SU-DHL-6 (cell line): ENCODE measurements at regions not wholly inside any gene's neighbourhood (a gene's known extent, or its start where the extent isn't known, plus 50 kb on each side); places are given as distances from the start of the nearest gene placed in this dataset.

Source experiments
- H2AFZ ChIP-seq: fragments of 200-600 bp; sonication (generic); 2 replicates; pipeline ENCODE4 v1.6.1; 2014; ENCODE audit warnings: low read depth, mild to moderate bottlenecking, moderate library complexity, mixed read lengths, antibody characterized with exemption, low read length; ENCODE audit not compliant: severe bottlenecking
- H3F3A ChIP-seq: fragments of 200-600 bp; shearing (Covaris generic); 2 replicates; pipeline ENCODE4 v1.6.0; 2016; ENCODE audit warnings: antibody characterized with exemption, mild to moderate bottlenecking; ENCODE audit not compliant: insufficient read depth
- H3K27ac ChIP-seq: fragments of 200-600 bp; sonication (generic); 2 replicates; pipeline ENCODE4 v1.5.1; 2016; ENCODE audit warnings: low read depth, mild to moderate bottlenecking, low read length, moderate library complexity, mixed read lengths
- H3K27me3 ChIP-seq: fragments of 200-600 bp; sonication (generic), shearing (Covaris generic); 2 replicates; pipeline ENCODE4 v1.6.0; 2014; ENCODE audit warnings: mild to moderate bottlenecking, low read length
- H3K36me3 ChIP-seq: fragments of 200-600 bp; sonication (generic); 2 replicates; pipeline ENCODE4 v1.6.1; 2014; ENCODE audit warnings: mild to moderate bottlenecking, low read length, mixed read lengths
- H3K4me2 ChIP-seq: fragments of 300-600, 200-600 bp; shearing (Covaris generic), sonication (generic); 2 replicates; pipeline ENCODE4 v1.6.0; 2014; ENCODE audit warnings: low read length, low read depth, mild to moderate bottlenecking; ENCODE audit not compliant: poor library complexity, severe bottlenecking
- H3K4me3 ChIP-seq: fragments of 200-600 bp; sonication (generic); 2 replicates; pipeline ENCODE4 v1.5.1; 2014; ENCODE audit warnings: antibody characterized with exemption, low read length, mild to moderate bottlenecking, mixed read lengths; ENCODE audit not compliant: insufficient read depth, poor library complexity, severe bottlenecking
- H3K79me2 ChIP-seq: fragments of 200-600 bp; sonication (generic); 2 replicates; pipeline ENCODE4 v1.6.1; 2014; ENCODE audit warnings: mild to moderate bottlenecking, low read length, moderate library complexity; ENCODE audit not compliant: insufficient read depth
- H3K9ac ChIP-seq: fragments of 200-600 bp; sonication (generic); 2 replicates; pipeline ENCODE4 v1.7.0; 2014; ENCODE audit warnings: mild to moderate bottlenecking, low read length
- H3K9me2 ChIP-seq: fragments of 200-600 bp; sonication (generic); replicated peaks from 2 replicates; pipeline ENCODE4 v1.6.1; 2014; ENCODE audit warnings: low read length; ENCODE audit not compliant: insufficient read depth
- H3K9me3 ChIP-seq: fragments of 200-600 bp; sonication (generic); 2 replicates; pipeline ENCODE4 v1.6.1; 2014; ENCODE audit warnings: low read length, mixed read lengths; ENCODE audit not compliant: insufficient read depth
- H4K20me1 ChIP-seq: fragments of 200-600 bp; sonication (generic); 2 replicates; pipeline ENCODE4 v1.6.1; 2014; ENCODE audit warnings: low read depth, mild to moderate bottlenecking, antibody characterized with exemption, low read length, moderate library complexity, mixed read lengths
- EZH2phosphoT487 ChIP-seq: fragments of 200-600 bp; sonication (generic), shearing (Covaris generic); conservative IDR thresholded peaks from 2 replicates; pipeline ENCODE4 v1.6.1; 2018; ENCODE audit warnings: mild to moderate bottlenecking, antibody characterized with exemption, low read length, moderate library complexity, mixed read lengths
- TF ChIP-seq, protein P1 (sequence below): fragments of 200-600 bp; sonication (generic); IDR thresholded peaks from one replicate; pipeline ENCODE4 v1.5.1; 2017; ENCODE audit warnings: antibody characterized with exemption, mild to moderate bottlenecking, low read length, moderate library complexity; ENCODE audit not compliant: insufficient read depth, poor library complexity, severe bottlenecking

DNA sequence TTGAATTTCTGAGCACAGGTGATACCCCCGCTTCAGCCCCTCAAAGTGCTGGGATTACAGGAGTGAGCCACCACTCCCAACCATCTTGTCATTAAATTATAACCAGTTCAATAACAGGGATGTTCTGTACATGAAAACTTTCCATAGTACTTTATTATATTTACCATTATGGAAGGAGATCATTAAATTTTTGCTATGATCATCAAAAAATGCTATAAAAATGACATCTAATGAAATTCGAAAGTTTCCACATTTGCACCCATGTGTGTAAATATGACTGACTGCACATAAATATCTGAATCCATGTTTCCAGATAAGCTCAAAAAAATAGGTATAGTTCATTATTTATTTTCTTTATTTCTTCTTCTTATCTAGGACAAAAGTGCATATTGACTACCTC lies 182.6 kb downstream of the FBXO8 start:
- TF ChIP-seq, protein P1, sequence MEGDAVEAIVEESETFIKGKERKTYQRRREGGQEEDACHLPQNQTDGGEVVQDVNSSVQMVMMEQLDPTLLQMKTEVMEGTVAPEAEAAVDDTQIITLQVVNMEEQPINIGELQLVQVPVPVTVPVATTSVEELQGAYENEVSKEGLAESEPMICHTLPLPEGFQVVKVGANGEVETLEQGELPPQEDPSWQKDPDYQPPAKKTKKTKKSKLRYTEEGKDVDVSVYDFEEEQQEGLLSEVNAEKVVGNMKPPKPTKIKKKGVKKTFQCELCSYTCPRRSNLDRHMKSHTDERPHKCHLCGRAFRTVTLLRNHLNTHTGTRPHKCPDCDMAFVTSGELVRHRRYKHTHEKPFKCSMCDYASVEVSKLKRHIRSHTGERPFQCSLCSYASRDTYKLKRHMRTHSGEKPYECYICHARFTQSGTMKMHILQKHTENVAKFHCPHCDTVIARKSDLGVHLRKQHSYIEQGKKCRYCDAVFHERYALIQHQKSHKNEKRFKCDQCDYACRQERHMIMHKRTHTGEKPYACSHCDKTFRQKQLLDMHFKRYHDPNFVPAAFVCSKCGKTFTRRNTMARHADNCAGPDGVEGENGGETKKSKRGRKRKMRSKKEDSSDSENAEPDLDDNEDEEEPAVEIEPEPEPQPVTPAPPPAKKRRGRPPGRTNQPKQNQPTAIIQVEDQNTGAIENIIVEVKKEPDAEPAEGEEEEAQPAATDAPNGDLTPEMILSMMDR = no peak
- Histone ChIP-seq H3K27ac (no peak overlapping the region), H3K9me2 (no peaks in the 10 kb centered on the region), H3F3A (no peaks in the 10 kb centered on the region), H4K20me1 (no peaks in the 10 kb centered on the region), H3K79me2 (no peaks in the 10 kb centered on the region), H3K9me3 (no peaks in the 10 kb centered on the region), H3K36me3 (no peaks in the 10 kb centered on the region), H2AFZ (no peak overlapping the region), H3K4me3 (no peak overlapping the region), H3K9ac (no peak overlapping the region), H3K27me3 (no peaks in the 10 kb centered on the region), H3K4me2 (no peak overlapping the region)

DNA sequence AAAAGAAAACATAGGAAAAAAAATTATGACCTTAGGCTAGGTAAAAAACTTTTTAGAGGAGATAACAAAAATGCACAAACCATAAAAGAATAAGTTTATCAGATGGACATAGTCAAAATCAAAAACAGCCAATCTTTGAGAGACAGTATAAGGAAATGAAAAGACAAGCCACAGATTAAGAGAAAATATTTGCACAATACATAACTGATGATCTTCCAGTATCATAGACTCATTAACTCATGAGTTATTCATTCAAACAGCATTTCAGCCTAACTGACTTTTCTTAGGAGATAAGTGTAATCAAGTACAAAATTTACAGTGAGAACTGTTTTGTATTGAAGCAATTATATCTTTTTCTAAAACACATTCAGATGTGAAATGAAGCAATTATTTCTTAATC lies 183.8 kb downstream of the FBXO8 start:
- Histone ChIP-seq H4K20me1 (no peaks in the 10 kb centered on the region), H3K27ac (no peak overlapping the region), H2AFZ (no peak overlapping the region), H3K4me2 (no peak overlapping the region), H3K9me3 (no peaks in the 10 kb centered on the region), H3K9ac (no peak overlapping the region), H3K4me3 (no peak overlapping the region), H3K9me2 (no peaks in the 10 kb centered on the region), H3K79me2 (no peaks in the 10 kb centered on the region), H3F3A (no peaks in the 10 kb centered on the region), H3K27me3 (no peaks in the 10 kb centered on the region), H3K36me3 (no peaks in the 10 kb centered on the region)
- TF ChIP-seq, protein P1 = no peak
- TF ChIP-seq EZH2phosphoT487 = no peak

DNA sequence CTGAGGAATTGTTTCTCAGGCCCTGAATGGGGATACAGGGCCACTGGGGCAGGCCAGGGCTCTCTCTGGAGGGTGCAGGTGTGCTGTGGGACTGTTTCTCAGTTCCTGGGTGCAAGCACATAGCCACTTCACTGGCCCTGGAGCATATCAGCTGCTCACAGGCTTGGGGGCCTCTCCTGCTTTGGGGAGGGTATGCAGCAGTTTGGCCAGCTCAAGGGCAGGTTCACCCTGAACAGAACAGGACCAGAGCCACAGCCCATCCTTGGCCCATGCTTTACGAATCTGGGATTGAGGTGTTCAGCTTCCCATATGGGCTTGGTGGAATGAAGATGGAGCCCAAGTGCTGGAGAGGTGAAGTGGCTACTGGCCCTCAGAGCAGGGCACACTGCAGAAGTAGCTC lies 186.5 kb downstream of the FBXO8 start:
- Histone ChIP-seq H3K9ac (no peak overlapping the region), H3K79me2 (no peaks in the 10 kb centered on the region), H2AFZ (no peak overlapping the region), H3K9me3 (no peaks in the 10 kb centered on the region), H3K4me3 (no peak overlapping the region), H3K9me2 (no peaks in the 10 kb centered on the region), H3K27me3 (no peaks in the 10 kb centered on the region), H3K36me3 (no peaks in the 10 kb centered on the region), H3K27ac (no peak overlapping the region), H3F3A (no peaks in the 10 kb centered on the region), H3K4me2 (no peak overlapping the region), H4K20me1 (no peaks in the 10 kb centered on the region)
- TF ChIP-seq, protein P1 = no peak
- no peak for TF ChIP-seq EZH2phosphoT487

DNA sequence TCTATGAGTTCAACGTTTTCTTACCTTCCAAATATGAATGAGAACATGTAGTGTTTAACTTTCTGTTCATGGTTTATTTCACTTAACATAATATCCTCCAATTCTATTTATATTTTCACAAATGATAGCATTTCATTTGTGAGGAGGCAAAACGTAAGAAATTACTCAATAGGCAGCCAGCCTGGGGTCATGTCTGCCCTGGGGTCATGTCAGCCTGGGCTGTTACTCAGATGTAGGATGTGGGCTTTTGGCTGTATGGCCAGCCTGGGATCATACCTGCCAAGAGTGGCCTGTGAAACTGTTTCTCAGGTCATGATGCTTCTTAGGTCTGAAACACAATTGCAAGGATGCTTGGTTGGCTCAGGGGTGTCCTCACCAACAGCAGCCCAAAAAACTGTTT lies 187.0 kb downstream of the FBXO8 start:
- Histone ChIP-seq H3K9me3 (no peaks in the 10 kb centered on the region), H3K27me3 (no peaks in the 10 kb centered on the region), H3F3A (no peaks in the 10 kb centered on the region), H3K79me2 (no peaks in the 10 kb centered on the region), H3K9me2 (no peaks in the 10 kb centered on the region), H3K4me2 (no peak overlapping the region), H3K9ac (no peak overlapping the region), H3K27ac (no peak overlapping the region), H3K36me3 (no peaks in the 10 kb centered on the region), H2AFZ (no peak overlapping the region), H4K20me1 (no peaks in the 10 kb centered on the region), H3K4me3 (no peak overlapping the region)
- TF ChIP-seq EZH2phosphoT487 = no peak
- TF ChIP-seq, protein P1 = no peak
